ENCODE measurements at regions not wholly inside any gene's neighbourhood (a gene's known extent, or its start where the extent isn't known, plus 50 kb on each side); places are given as distances from the start of the nearest gene placed in this dataset.

GRCh38 chr13:50435011-50435410, 408.5 kb downstream of the DLEU7 start:
- no peak for TF ChIP-seq CTCF (IDR thresholded peaks at IDR 0.05; ENCODE audit: borderline replicate concordance, extremely low read depth, low read length, poor library complexity, severe bottlenecking)
- TF ChIP-seq EZH2 (IDR thresholded peaks at IDR 0.05; ENCODE audit: borderline replicate concordance, low read depth, low read length, severe bottlenecking): no peak
